ENCODE measurements at regions not wholly inside any gene's neighbourhood (a gene's known extent, or its start where the extent isn't known, plus 50 kb on each side); places are given as distances from the start of the nearest gene placed in this dataset.
A peak's percentile ranks its signal among the peaks of the same experiment; 100 is the strongest.

DNA sequence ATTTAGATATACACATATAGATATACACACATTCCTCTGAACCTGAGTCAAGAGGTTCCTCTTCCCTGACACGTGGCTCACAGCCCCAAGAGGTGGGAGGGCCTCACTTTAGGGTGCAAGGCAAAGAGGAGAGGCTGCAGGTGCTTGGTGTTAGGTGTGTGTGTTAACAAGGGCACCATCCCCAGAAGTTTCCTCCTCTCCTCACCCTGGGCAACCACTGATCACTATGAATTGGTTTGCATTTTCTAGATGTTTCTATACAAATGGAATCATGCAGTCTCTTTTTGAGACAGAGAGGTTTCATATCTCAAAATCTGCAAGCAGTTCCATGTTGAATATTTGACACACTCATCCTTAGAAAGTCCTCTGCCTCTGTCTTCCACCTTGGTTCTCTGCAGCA, 120.9 kb upstream of the NECTIN1 start:
- no peak for DNase-seq

DNA sequence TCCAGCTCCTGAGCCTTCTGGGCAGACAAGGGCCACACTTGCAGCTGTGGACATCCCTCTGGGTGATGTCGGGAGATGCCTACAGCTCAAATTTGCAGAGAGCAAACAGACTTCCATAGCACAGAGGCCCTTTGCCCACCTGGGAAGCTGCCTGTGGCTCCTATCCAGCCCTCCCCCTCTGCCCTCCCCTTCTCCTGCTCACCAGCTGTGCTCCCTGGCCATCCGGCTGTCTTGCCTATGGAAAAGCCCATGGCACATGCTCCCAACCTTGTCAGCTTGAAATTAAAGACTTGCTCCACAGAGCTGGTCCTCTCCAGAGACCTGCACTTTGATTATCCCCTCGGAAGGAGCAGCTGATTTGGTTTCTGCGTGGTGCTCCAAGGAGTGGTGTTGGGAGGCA, 118.9 kb upstream of the NECTIN1 start:
- peak in 1 of 2 experiments; percentile 2 for DNase-seq

DNA sequence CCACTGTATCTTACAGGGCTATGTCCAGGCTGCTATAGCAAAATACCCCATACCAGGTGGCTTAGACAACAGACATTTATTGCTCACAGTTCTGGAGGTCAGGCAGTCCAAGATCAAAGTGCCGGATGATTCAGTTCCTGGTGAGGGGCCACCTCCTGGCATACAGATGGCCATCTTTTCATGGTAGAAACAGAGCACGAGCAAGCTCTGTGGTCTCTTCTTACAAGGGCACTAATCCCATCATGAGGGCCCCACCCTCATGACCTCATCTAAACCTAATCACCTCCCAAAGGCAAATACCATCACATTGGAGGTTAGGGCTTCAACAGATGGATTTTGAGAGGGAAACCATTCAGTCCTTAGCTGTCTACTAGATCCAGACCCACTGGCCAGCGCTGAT, 117.4 kb upstream of the NECTIN1 start:
- no peak for DNase-seq

DNA sequence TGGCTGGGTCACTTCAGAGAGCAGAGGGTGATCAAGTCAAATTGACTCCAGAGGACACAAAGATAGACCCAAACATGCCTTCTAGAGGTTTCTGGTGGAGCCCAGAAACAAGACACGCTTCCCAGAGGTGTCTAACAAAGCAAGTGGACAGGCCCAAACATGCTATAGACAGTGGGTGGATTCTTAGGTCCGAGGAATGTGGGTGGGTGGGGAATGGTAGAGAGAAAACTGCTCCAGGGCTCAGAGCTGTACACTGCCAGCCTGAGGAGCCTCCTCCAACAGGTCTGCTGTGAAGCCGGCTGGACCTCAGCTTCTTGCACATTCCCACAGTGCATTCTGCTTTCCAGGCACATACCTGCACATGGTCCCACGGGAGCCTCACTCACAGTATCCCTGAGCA, 116.8 kb upstream of the NECTIN1 start:
- no peak for DNase-seq

DNA sequence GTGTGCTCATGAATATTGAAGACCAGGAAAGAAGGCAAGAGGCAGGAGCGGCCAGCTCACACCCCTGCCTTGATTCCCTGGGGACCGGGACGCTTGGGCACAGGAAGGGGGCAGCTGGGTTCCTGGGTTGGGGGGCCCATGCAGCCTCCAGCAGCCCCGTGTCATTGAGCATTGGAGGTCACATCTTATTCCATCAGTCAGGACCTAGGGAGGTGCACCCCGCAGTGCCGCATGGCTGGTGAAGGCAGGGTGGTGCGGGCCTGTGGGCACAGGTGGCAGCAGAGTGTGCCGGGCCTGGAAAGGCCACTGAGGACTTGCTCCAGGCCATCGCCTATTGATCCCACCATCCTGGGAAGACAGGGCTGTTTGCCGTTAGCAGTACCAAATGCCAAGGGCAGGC, 116.3 kb upstream of the NECTIN1 start:
- no peak for DNase-seq

DNA sequence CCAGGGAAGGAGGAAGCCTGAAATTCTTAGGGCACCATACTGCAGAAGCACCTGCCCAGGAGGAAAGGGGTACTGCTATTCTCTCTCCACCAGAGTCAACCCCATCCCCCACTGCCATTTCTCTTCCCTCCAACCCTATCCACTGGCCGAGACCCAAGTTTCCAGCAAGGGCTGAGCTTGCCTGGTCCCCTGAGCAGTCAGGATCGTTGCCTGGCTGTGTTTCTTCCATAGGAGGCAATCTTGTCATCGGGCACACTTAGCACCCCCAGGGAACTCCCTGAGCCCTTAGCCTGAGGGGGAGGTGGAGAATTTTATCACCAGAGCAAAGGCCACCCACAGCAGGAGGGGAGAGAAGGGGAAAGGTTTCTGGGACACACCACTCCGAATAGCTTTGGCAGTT, 115.8 kb upstream of the NECTIN1 start:
- no peak for DNase-seq

DNA sequence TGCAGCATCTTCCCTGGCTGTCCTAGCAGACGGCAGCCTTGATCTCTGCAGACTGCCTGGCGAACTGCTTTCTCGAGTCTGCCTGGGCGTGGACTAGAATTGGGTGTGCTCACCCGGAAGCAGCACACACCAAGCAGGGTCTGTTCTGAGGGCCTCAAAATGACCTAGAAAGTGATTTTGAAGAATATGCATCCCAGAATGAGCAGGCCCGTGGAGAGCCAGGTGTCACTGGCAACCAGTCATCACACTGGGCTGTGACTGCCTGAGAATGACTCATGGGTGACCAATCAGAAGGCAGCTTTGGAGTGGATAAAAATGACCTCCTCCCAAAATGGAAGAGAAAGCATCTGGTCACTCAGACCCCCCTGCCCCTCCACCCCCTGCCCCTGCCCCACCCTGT, 114.9 kb upstream of the NECTIN1 start:
- DNase-seq: no peak

DNA sequence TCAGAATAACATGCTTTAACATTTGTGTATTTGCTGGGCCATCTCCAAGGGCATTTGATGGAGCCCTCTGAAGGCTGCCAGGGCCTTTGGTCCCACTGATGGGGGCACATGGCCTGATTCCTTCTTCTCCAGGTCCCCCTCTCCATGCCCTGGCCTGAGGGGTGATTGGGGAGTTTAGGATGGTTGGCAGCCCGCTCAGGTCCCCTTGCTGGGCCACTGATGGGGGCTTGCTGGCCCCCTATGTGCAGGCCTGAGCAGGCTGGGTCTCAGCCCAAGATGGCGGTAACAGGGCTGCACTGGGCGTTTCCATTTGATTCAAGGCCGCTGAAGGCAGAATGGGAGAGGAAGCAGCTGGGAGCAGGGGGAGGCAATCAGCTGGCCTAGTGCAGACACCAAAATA, 113.7 kb upstream of the NECTIN1 start:
- no peak for DNase-seq

DNA sequence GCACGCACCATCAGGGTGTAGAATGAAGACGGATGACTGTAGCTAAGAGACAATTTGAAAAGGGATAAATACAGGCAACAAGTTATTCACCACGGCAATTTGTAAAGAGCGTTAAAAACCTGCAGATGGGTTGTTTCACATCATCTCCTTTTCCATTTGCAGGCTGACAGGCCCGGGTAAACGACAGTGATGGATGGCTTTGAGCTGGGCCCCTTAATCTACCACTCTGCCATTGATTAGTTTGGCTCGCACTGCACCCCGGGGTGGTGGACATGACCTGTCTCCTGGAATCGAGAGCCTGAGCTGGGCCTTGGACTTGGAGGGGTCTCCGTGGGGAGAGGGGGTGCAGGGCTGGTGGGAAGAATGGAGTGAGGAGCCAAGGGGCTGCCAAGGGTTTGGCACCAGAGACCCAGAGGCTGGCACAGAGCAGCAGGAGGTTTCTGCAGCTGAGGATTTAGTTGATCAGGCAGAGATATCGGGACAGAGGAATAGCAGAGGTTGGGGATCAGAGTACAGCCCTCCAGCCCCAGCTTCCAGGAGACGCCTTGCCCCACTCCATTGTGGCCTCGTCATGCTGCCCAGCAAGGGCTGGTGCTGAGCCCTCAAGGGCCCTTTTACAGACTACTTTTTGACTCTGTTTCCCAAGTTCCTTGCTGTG, 110.6 kb upstream of the NECTIN1 start:
- peak in 1 of 2 experiments; percentile 9 for DNase-seq

DNA sequence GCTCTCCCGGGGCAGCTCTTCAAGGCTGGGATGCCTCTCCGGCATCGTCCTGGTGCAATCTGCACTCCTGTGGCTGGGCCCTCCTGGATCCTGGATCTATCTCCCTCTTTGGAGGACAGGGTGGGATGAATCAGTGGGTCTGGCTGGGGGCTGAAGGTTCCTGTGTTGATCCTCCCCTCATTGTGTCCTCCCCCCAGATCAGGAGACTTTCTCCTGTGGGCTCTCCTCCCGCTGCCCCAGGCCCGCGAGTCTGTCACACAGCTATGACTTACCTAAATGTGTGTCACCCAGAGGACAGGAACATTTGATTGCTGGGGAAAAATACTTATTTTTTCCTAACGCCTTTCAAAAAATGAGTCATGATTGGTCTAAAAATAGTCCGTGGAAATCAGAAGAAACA, 106.8 kb upstream of the NECTIN1 start:
- no peak for DNase-seq

DNA sequence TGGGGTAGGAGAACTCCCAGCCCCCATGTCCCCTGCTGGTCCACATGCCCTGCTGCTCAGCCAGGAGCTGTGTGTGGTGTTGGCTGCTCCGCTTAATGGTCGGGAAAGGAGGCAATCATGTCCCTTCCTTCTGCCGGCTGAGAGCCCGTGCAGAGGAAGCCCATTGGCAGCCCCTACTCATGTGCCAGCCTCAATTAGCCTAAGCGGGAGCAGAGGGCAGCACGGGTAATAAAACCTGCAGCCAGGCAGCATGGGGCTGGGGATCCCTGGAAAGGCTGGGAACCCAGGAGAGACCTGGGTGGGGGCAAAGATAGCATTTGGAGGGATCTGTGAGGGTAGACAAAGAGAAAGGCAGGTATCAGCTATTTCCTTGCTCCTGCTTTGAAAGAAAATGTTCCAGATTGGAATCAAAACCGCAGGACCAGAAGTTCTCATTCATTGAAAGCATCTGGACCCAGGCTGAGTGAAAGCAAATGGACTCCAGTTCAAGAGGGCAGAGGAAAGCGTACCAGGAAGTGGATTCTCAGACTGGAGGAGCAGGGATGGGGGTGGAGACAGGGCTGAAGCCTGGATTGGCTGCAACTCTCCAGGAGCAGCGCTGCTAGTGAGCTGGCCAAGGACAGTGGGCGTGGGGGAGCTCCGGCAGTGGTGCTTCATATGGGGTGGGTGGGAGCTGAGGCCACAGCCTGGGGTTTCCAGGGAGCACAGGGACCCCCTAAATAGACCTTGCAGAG, 103.4 kb upstream of the NECTIN1 start:
- peak in 1 of 2 experiments; percentile 14 for DNase-seq

DNA sequence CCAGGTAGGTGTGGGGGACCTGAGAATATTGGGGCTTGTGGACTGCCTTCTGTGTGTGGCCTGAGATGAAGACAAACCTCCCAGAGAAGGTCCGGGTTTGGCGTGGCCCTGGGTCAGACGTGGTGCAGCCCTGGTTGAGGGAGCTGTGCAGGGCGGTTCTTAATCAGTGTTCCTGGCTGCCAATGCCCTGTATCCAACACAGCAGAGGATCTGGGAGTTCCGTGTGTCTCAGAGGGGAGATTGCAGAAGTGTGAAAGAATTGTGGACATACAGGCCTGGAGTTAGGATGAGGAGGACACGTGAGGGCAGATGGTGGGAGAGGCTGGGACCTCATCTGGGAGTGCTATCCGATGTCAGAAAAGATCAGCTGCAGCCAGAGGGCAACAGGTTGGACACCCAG, 102.0 kb upstream of the NECTIN1 start:
- DNase-seq: no peak

DNA sequence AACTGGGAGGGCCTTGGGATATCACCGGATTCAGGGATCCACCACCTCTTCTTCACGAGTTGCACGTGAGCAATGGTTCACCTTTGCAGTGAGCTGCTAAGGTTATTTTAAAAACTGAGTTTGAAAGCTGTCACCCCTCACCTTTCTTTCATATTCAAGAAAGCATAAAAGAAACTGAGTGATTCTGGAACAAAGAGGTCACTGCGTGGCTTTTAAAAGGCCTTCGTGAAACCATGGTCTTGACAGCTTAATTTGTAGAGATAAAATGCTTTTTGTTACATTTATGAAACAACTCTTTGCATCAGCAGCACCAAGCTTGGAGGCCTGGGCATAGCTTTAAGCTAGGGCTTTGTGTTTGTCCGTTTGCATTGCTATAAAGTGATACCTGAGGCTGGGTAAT, 101.4 kb upstream of the NECTIN1 start:
- DNase-seq: no peak

DNA sequence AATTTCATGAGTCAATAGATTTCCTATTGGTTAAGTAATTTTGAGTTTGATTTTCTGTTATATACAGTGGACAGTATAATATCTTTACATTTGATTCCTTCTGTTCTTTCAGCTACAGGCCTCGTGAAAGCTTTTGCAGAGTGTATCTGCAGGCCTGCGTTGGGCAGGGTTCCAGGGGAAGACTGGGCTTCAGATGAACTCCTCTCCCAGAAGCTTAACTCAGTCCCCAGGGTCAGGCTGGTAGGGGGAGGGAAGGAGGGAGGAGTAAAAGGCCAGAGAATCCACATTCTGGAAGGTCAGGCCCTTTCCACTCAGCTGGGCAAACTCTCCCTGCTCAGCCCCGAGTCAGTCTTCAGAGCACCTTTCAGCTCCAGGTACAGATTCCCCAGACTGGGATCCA, 100.4 kb upstream of the NECTIN1 start:
- DNase-seq: no peak

DNA sequence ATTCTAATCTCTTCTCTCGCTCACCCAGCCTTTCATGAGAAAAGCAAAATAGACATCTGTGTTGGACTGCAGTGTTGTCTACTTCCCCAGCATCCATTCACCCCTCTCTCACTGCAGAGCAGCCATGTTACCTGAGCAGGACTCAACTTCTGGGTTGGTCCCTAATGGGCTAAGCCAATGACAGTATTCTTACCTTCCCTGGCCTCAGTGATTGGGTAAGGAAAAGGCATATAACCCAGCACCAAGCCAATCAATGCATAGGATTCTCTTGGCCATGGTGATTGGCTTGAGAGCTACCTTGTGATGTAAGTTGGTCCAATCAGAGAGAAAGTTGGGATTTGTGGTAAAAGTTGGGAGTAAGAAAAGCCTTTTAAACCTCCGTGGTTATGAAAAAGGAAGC, 99.8 kb upstream of the NECTIN1 start:
- no peak for DNase-seq

DNA sequence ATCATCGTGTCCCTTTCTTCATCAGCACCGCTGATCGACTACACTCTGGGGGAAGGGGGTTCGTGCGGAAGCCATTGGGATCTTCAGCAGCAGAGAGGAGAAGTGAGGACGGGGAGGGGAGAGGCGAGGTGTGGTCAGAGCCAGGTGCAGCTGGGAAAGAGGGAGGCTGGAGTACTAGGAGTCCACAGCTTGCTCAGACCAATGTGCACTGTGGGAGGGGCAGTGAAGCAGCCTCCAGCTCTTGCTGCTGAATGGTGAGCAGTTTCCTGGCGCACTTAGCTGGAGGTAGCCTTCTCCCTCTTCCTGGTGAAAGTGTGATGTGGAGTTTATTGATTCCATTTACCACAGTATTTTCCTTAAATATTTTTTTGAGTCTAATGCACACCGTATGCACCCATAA, 99.0 kb upstream of the NECTIN1 start:
- no peak for DNase-seq

DNA sequence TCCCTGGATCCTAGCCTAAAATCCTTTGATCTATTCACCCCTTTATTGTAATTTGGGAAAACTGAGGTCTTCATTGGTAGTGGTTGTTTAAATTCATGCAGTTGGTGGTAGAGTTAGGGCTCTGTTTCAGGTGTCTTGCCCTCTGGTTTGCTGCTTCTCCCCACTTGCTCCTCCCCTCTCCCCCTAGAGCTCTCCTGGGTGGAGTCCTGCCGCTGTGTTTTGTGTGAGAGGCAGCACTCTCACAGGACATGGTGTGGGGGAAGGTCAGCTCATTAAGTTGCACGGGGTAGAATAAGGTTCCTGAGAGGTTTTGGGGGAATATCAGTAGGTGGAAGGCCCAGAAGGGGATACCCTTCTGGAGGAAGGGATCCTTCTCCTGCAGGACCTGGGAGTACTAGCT, 98.1 kb upstream of the NECTIN1 start:
- DNase-seq: no peak

DNA sequence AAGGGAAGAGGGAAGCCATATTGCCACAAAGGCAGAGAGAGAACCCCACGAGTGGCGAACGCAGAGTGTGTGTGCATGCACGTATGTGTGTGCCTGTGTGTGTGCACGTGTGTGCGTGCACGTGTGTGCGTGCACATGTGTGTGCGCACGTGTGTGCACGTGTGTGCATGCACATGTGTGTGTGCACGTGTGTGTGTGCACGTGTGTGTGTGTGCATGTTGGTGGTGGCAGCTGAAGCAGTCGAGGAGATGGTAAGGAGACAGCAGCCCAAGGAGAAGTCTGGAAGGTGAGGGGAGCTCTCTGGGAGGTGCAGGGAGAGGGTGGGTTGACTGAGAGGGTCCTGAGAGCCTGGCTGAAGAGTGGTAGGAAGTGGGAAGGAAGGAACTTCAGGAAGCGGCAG, 94.1 kb upstream of the NECTIN1 start:
- no peak for DNase-seq

DNA sequence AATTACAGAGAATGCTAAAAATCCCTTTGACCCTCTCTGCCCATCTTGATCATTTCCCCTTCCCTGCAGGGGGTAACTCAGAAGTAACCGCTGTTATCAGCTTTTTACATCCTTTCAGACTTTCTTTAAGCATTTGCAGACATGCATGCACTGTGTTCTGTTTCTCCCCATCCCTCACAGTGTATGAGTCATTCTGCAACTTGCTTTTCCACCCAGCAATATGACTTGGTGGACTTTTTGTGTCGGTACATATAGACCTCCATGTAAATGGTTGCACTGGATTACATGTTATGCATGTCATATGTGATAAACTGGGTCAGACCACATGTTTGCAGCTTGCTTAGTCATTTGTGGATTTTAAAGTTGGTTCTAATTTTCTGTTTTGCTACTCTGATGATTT, 87.7 kb upstream of the NECTIN1 start:
- no peak for DNase-seq

DNA sequence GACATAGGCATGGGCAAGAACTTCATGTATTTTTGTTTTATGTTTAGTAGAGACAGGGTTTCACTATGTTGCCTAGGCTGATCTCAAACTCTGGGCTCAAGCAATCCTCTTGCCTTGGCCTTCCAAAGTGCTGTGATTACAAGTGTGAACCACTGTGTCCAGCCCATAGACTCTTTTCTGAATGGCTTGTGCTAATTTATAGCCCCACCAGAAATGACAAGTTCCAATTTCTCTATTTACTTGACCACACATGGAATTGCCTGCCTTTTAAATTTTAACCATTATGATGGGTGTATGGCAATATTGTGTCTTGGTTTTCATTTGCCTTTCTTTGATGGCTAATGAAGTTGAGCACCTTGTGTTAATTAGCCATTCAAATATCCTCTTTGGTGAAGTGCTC, 85.8 kb upstream of the NECTIN1 start:
- no peak for DNase-seq

DNA sequence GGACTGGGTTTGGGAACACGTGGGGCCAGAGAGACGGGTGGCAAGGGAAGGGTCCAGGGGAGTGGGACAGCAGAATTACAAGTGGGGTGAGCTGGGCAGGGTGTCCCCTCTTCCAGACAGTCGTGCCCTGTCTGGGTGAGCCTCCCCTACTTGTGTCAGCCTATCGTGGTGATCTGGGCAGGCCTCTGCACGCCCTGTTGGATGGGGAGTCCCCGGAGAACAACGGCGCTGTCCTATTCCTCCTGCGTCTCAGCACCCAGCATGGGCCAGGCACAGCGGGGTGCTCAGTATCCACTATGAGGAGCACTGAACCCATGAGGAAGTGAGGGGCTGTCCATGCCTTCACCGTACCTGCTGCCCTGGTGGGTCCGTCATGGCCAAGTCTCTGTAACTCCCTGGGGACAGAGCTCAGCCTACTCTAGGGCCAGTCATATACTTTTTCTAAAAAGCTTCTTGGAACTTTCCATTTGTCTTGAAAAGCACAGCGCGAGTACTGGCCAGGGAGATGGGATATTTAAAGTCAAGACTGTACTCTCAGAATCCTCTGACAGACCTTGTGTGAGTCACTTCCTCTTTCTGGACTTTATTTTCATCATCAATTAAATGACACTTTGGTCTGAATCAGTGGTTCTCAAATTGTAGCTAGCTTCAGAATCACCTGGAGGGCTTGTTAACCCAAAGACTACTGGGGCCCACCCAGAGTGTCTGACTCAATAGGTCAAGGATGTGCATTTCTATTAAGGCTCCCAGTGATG, 81.7 kb upstream of the NECTIN1 start:
- DNase-seq: no peak

DNA sequence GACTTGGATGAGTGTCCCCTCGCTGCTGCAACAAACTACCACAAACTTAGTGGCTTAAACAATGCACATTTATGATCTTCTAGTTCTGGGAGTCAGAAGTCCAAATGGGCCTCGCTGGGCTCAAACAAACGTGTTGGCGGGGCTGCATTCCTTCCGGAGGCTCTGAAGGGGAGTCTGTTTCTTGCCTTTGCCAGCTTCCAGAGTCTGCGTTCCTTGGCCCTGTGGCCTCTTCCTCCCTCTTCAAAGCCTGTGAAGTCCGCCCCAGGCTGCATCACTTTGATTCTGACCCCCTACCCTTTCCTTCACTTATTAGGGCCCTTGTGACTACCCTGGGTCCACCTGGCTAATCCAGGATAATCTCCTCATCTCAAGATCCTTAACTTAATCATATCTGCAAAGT, 80.3 kb upstream of the NECTIN1 start:
- DNase-seq: no peak

DNA sequence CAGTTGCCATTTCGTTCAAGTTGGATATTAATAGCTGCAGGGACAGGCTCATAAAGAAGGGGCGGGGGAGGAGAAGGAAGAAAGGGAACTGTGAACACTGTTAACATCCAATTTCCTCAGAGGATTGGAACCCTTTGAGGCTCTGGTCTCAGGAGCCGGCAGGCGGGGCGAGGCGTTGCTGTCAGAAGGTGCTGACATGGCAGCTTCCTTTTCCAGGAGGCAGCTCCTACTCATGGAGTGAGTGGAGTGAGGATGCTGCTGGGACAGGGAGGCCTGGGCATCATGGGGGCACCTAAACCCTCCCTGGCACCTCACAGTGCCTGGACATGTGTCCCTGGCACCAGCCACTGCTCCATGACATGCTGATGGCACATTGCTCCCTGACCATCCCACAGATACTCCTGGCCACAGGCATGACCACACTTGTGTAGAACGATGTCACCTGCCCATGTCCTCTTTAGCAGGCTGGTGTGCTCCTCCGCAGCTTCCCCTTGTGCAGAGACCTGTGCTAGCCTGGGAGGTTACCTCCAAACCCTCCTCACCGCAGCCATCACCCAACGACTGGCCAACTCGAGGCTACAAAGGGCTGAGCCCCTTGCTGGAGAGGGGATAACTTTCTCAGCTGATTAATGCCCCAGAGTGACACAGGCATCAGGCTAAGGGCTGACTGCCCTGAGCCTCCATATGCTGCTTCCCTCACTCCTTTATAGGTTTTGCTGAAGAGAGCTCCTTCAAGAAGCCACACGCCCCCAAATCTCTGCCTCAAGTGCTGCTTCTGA, 79.6 kb upstream of the NECTIN1 start:
- no peak for DNase-seq
